ENCODE measurements at regions not wholly inside any gene's neighbourhood (a gene's known extent, or its start where the extent isn't known, plus 50 kb on each side); places are given as distances from the start of the nearest gene placed in this dataset.

DNA sequence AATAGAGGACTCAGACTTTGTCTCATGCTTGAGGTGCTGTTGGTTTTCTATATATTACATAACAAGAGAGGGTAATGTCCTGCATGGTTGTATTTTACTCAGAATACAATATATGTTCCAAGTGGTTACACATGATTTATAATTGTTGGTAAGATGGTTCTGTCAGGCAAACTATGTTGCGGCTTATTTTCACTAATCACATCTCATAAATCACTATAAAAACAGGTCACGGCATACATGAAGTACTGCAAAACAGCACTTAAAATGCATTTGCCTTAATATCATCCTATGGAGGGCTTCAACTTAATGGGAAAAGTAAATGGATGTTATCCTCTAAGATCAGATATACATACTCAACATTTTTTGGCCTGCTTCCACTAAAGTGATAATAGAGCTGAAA lies 246.0 kb upstream of the ARSJ start:
- intact Hi-C loops (cut with DNase I), result no loop called here

DNA sequence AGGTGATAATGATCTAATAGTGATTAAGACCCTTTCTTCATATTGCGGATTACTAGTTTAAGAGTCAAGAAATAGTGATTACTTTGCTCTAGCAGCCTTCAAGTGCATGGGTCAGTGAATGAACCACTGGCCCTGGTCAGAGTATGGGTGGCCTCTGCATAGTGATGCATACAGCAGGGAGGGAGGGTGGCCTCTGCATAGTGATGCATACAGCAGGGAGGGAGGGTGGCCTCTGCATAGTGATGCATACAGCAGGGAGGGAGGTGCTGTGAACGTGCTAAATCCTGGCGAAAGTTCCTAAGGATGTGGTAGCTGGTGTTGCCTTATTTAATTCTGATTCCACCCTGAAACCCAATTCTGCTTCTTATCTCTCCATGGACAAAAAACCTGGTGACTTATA lies 246.7 kb upstream of the ARSJ start:
- no peak overlapping the region for H3K4me3 ChIP-seq
- no peak overlapping the region for H3K27ac ChIP-seq
- 58 to 62% (median 59%) methylated on average over 3 of the region's 3 CpGs for WGBS, 4 donors
- ATAC-seq (no peak), DNase-seq (no peak)
- TF ChIP-seq, protein P1, sequence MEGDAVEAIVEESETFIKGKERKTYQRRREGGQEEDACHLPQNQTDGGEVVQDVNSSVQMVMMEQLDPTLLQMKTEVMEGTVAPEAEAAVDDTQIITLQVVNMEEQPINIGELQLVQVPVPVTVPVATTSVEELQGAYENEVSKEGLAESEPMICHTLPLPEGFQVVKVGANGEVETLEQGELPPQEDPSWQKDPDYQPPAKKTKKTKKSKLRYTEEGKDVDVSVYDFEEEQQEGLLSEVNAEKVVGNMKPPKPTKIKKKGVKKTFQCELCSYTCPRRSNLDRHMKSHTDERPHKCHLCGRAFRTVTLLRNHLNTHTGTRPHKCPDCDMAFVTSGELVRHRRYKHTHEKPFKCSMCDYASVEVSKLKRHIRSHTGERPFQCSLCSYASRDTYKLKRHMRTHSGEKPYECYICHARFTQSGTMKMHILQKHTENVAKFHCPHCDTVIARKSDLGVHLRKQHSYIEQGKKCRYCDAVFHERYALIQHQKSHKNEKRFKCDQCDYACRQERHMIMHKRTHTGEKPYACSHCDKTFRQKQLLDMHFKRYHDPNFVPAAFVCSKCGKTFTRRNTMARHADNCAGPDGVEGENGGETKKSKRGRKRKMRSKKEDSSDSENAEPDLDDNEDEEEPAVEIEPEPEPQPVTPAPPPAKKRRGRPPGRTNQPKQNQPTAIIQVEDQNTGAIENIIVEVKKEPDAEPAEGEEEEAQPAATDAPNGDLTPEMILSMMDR (IDR thresholded peaks at IDR 0.05), result no peak
- TF ChIP-seq POLR2A (IDR thresholded peaks at IDR 0.05), result no peak
- no peaks in the 10 kb centered on the region for H3K4me1 ChIP-seq
- intact Hi-C loops (cut with DNase I), result no loop called here
- no peaks in the 10 kb centered on the region for H3K9me3 ChIP-seq
- no peaks in the 10 kb centered on the region for H3K27me3 ChIP-seq
- H3K36me3 ChIP-seq, result no peaks in the 10 kb centered on the region

More for the DNA sequence above, 246.0 kb upstream of the ARSJ start:
- 48 to 75% (median 49%) methylated on average over 2 of the region's 2 CpGs for WGBS, 4 donors
- Histone ChIP-seq H3K9me3 (no peaks in the 10 kb centered on the region), H3K36me3 (no peaks in the 10 kb centered on the region), H3K4me1 (no peaks in the 10 kb centered on the region), H3K27me3 (no peaks in the 10 kb centered on the region), H3K27ac (no peak overlapping the region), H3K4me3 (no peak overlapping the region)
- no peak for DNase-seq
- ATAC-seq, result no peak
- TF ChIP-seq, protein P1 (IDR thresholded peaks at IDR 0.05), result no peak
- TF ChIP-seq POLR2A (IDR thresholded peaks at IDR 0.05), result no peak

DNA sequence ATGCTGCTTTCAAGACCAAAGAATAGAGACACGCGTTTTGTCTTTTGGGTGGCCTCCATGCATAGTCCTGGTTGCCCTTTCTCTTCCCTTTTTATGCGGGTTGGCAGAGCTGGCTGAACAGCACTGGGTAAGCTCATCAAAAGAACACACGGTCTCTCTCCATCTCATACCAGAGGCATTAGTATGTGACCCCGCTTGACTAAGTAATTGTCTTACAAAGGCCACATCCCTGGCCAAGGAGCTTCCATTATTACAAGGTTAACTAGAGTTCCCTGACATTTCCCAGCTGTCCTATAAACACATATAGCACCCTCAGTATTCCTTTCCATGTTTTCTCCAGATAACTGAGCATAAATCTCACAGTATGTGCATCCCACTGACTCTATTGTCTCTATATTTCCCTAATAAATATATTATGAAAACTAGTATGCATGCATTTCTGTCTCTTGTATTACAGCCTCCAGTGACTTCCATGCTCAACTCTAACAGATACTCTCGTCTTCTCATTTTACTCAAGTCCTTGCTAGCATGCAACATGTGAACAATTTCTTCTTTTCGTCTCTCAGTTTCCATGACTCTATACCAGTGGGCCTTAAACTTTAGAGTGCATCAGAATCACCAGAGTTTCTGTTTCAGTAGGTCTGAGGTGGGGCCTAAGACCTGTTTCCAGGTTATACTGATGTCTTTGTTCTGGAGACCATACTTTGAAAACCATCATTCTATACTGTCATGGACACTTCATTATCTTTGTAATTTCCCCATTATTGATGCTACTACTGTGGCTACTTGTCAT lies 247.7 kb upstream of the ARSJ start:
- DNase-seq, result no peak
- H3K4me1 ChIP-seq, result no peaks in the 10 kb centered on the region
- 85 to 90% (median 89%) methylated on average over 7 of the region's 7 CpGs for WGBS, 4 donors
- no peak overlapping the region for H3K4me3 ChIP-seq
- H3K27ac ChIP-seq, result no peak overlapping the region
- ATAC-seq, result no peak
- intact Hi-C loops (cut with DNase I), result no loop called here
- H3K27me3 ChIP-seq, result no peaks in the 10 kb centered on the region
- TF ChIP-seq, protein P1 (IDR thresholded peaks at IDR 0.05), result no peak
- TF ChIP-seq POLR2A (IDR thresholded peaks at IDR 0.05), result no peak
- H3K36me3 ChIP-seq, result no peaks in the 10 kb centered on the region
- H3K9me3 ChIP-seq, result no peaks in the 10 kb centered on the region

DNA sequence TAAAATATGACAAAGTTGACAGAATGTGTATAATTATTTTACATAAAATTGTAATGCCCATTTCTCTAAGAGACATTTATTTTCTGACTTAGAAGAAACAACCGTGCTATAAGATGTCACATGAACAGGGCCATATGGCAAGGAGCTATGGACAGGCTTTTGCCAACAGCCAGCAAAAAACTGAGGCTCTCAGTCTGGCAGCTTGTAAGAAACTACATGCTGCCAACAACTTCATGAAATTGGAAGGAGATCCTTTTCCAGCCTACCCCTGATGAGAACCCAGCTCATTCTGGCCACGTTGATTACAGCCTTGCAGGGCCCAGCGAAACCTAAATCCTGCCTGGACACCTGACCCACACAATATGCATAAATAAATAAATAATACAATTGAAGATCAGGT lies 250.3 kb upstream of the ARSJ start:
- no peak overlapping the region for H3K4me3 ChIP-seq
- intact Hi-C loops (cut with DNase I), result no loop called here
- TF ChIP-seq, protein P1 (IDR thresholded peaks at IDR 0.05), result no peak
- no peak for TF ChIP-seq POLR2A (IDR thresholded peaks at IDR 0.05)
- H3K36me3 ChIP-seq, result no peaks in the 10 kb centered on the region
- DNase-seq (no peak), ATAC-seq (no peak)
- H3K4me1 ChIP-seq, result no peaks in the 10 kb centered on the region
- H3K9me3 ChIP-seq, result no peaks in the 10 kb centered on the region
- WGBS, 4 donors, result 79 to 90% (median 84%) methylated on average over 3 of the region's 3 CpGs
- no peaks in the 10 kb centered on the region for H3K27me3 ChIP-seq
- H3K27ac ChIP-seq, result no peak overlapping the region
